Smooth muscle cell (in vitro differentiated cells): ENCODE measurements at regions not wholly inside any gene's neighbourhood (a gene's known extent, or its start where the extent isn't known, plus 50 kb on each side); places are given as distances from the start of the nearest gene placed in this dataset.

Source experiments
- DNase-seq: peaks from one replicate; lab custom pipeline; 2025; ENCODE audit not compliant: unreplicated experiment; lab: John Stamatoyannopoulos, UW
- H2AFZ ChIP-seq: fragments of 200-600 bp; sonication (generic); 2 replicates; pipeline ENCODE4 v1.6.0; 2016; ENCODE audit warnings: antibody characterized with exemption, low read depth, mild to moderate bottlenecking
- H3F3A ChIP-seq: fragments of 200-600 bp; sonication (generic); 2 replicates; pipeline ENCODE4 v1.6.0; 2017; ENCODE audit warnings: antibody characterized with exemption, low read depth
- H3K27ac ChIP-seq: fragments of 200-600 bp; sonication (generic); 2 replicates; pipeline ENCODE4 v1.5.1; 2016; ENCODE audit warnings: low read depth, mild to moderate bottlenecking
- H3K27me3 ChIP-seq: fragments of 200-600 bp; sonication (generic); 2 replicates; pipeline ENCODE4 v1.6.1; 2016; ENCODE audit warnings: low read depth, mild to moderate bottlenecking
- H3K36me3 ChIP-seq: fragments of 200-600 bp; sonication (generic); 2 replicates; pipeline ENCODE4 v1.5.1; 2016; ENCODE audit warnings: low read depth
- H3K4me1 ChIP-seq: fragments of 200-600 bp; sonication (generic); 2 replicates; pipeline ENCODE4 v1.5.1; 2016; ENCODE audit warnings: low read depth
- H3K4me2 ChIP-seq: fragments of 200-600 bp; sonication (generic); 2 replicates; pipeline ENCODE4 v1.6.0; 2016; ENCODE audit warnings: mild to moderate bottlenecking
- H3K4me3 ChIP-seq: fragments of 200-600 bp; sonication (generic); 2 replicates; pipeline ENCODE4 v1.5.1; 2016; ENCODE audit warnings: mild to moderate bottlenecking
- H3K79me2 ChIP-seq: fragments of 200-600 bp; sonication (generic); 2 replicates; pipeline ENCODE4 v1.6.0; 2016; ENCODE audit warnings: low read depth, mild to moderate bottlenecking
- H3K9ac ChIP-seq: fragments of 200-600 bp; sonication (generic); 2 replicates; pipeline ENCODE4 v1.6.0; 2016; ENCODE audit warnings: low read depth
- H3K9me3 ChIP-seq: fragments of 200-600 bp; sonication (generic); replicated peaks from 2 replicates; pipeline ENCODE4 v1.5.1; 2016; ENCODE audit warnings: low read depth
- H4K20me1 ChIP-seq: fragments of 200-600 bp; sonication (generic); 2 replicates; pipeline ENCODE4 v1.6.0; 2016; ENCODE audit warnings: low read depth
- CTCF ChIP-seq: fragments of 200-600 bp; sonication (generic); IDR thresholded peaks from 2 replicates; pipeline ENCODE4 v1.5.1; 2017; ENCODE audit warnings: borderline replicate concordance, mild to moderate bottlenecking, antibody characterized with exemption; ENCODE audit not compliant: insufficient read depth, poor library complexity, severe bottlenecking
- WGBS: methylation state at CpG from one replicate; pipeline ENCODE4 v1.1.7; 2016; ENCODE audit warnings: low lambda C conversion rate; 5-methylcytosine and 5-hydroxymethylcytosine counted together

- Histone ChIP-seq H2AFZ (no peak overlapping the region), H3K27ac (peak overlapping the region; percentile 57), H3K79me2 (no peaks in the 10 kb centered on the region), H3K9ac (no peak overlapping the region), H3F3A (no peaks in the 10 kb centered on the region), H3K4me2 (no peak overlapping the region), H3K4me1 (peaks cover 13% of the 10 kb centered on the region), H3K36me3 (no peaks in the 10 kb centered on the region), H3K4me3 (no peak overlapping the region), H3K9me3 (no peaks in the 10 kb centered on the region), H4K20me1 (no peaks in the 10 kb centered on the region), H3K27me3 (no peaks in the 10 kb centered on the region)
- no peak for DNase-seq
- TF ChIP-seq CTCF, result no peak
- WGBS, result 53% methylated on average over 3 of the region's 3 CpGs
Observed at GRCh38 chrX:134732152-134732551, 64.9 kb downstream of the PABIR2 start.

GRCh38 chrX:134727363-134727762, 69.1 kb upstream of the PLAC1 start:
- Histone ChIP-seq H2AFZ (no peak overlapping the region), H3K4me2 (no peak overlapping the region), H3K36me3 (no peaks in the 10 kb centered on the region), H3F3A (no peaks in the 10 kb centered on the region), H3K4me3 (no peak overlapping the region), H4K20me1 (no peaks in the 10 kb centered on the region), H3K9me3 (no peaks in the 10 kb centered on the region), H3K9ac (no peak overlapping the region), H3K27ac (no peak overlapping the region), H3K4me1 (no peaks in the 10 kb centered on the region), H3K79me2 (no peaks in the 10 kb centered on the region), H3K27me3 (no peaks in the 10 kb centered on the region)
- DNase-seq, result no peak
- WGBS, result 75% methylated on average over 1 of the region's 1 CpG
- no peak for TF ChIP-seq CTCF

GRCh38 chrX:134725103-134725690, 66.9 kb upstream of the PLAC1 start:
- no peak overlapping the region for H3K4me2 ChIP-seq
- H3K4me1 ChIP-seq, result no peaks in the 10 kb centered on the region
- no peaks in the 10 kb centered on the region for H4K20me1 ChIP-seq
- no peaks in the 10 kb centered on the region for H3K9me3 ChIP-seq
- DNase-seq, result no peak
- TF ChIP-seq CTCF, result no peak
- H3K36me3 ChIP-seq, result no peaks in the 10 kb centered on the region
- H3K27ac ChIP-seq, result no peak overlapping the region
- no peak overlapping the region for H2AFZ ChIP-seq
- no peaks in the 10 kb centered on the region for H3F3A ChIP-seq
- no peaks in the 10 kb centered on the region for H3K27me3 ChIP-seq
- no peaks in the 10 kb centered on the region for H3K79me2 ChIP-seq
- no peak overlapping the region for H3K4me3 ChIP-seq
- WGBS, result 68% methylated on average over 4 of the region's 4 CpGs
- no peak overlapping the region for H3K9ac ChIP-seq
